ENCODE measurements at regions not wholly inside any gene's neighbourhood (a gene's known extent, or its start where the extent isn't known, plus 50 kb on each side); places are given as distances from the start of the nearest gene placed in this dataset.
"Not testable (repeated sequence)": the region's sequence is repeated elsewhere in the genome, so short reads cannot be mapped to it uniquely, and the experiment has no call there.

DNA sequence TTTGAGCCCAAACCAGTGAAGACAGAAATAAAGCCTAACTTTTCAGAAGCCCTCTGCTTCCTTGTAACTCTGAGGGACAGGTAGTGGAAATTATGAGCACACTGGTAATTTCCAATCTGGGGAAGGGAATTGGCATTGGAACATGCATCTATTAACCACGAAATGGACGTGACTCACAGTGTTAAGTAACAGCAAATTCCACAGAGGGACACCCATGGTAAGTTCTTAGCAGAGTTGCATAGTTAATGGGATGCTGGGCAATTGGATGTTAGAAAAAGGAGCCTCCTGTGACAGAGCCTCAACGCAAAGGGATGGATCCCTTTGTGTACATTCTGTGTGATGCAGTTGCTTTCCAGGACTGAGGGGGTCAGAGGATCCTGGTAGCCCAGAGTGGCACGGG is 168.6 kb downstream of the SEMA6D start:
- DNase-seq (ENCODE audit: low read depth in 2 of 2), result no peak

GRCh38 chr15:47887241-47887800 is 170.0 kb downstream of the SEMA6D start:
- DNase-seq (ENCODE audit: low read depth in 2 of 2), result no peak

GRCh38 chr15:47888385-47889100 is 171.2 kb downstream of the SEMA6D start:
- no peak for DNase-seq (ENCODE audit: low read depth in 2 of 2)

- no peak for DNase-seq (ENCODE audit: low read depth in 2 of 2)
These were observed 173.3 kb downstream of the SEMA6D start for GRCh38 chr15:47890397-47891150.

- DNase-seq (ENCODE audit: low read depth in 2 of 2), result no peak
These were observed 180.2 kb downstream of the SEMA6D start for GRCh38 chr15:47897525-47897924.

DNA sequence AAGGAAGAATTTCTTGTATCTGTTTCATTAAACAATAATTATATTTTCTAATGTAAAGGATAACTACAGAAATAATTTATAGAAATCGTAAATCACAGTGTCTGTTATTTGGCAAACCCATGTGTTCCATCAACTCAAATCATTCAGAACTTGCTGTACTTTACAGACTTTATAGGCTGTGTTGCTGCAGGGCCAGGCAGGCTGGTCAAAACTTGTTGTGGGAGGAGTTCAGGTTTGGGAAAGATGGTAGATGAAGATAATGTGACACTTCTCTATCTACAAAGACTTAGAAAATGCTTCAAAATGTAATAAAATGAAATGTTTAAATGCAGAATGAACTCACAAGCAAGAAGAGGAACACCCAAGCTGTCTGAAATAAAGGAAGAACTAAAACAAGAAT is 183.4 kb downstream of the SEMA6D start:
- DNase-seq (ENCODE audit: low read depth in 2 of 2), result no peak

- no peak for DNase-seq (ENCODE audit: low read depth in 2 of 2)
These were observed 186.1 kb downstream of the SEMA6D start for GRCh38 chr15:47903368-47903767.

DNA sequence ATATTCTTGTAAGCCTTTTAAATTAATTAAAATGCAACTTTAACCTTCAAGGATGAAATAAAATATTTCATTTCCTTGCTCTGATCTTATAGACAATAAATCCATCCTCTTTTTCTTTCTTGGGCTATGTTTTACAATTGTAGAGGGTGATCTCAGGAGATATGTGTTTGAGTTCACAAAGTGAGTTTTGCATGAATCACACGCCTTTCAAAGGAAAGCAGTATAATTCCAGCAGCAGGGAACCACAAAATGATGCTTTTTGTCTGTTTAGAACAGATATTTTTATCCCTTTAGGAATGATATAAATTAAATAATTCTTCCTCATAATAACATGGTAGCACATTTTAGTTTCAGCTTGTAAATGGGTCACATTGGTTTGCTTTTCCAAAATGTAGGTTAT is 191.2 kb downstream of the SEMA6D start:
- DNase-seq (ENCODE audit: low read depth in 2 of 2), result no peak

DNA sequence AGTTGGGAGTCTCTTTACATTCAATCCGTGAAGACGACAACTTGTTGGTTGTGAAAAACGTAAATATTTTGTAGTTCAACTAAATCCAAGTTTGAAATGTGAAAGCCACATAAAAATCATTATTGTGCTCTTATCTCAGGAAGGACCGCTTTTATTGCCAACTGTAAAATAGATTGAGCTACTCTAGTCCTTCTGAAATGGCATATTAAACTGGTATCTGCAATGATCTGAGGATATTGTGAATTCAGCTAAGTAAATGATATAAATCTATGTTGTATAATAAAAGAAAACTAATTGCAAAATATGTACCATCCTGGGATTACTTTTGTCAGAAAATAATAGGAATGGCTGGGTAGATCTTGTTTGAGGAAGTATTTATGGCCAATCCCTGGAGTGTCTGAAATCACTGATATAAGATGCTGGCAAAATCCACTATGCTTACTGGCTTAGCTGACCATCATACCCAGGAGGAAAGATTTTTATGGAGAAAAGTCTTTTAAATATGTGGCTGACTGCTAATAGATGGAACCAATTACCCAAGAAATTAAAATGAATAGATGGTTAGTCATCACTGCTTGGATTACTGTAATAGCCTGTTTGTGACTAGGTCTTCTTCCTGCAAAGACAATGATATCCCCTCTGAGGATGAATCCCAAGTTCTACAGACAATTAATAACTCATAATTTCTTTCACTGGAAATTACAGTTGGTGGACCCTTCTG is 191.8 kb downstream of the SEMA6D start:
- DNase-seq (ENCODE audit: low read depth in 2 of 2), result no peak

DNA sequence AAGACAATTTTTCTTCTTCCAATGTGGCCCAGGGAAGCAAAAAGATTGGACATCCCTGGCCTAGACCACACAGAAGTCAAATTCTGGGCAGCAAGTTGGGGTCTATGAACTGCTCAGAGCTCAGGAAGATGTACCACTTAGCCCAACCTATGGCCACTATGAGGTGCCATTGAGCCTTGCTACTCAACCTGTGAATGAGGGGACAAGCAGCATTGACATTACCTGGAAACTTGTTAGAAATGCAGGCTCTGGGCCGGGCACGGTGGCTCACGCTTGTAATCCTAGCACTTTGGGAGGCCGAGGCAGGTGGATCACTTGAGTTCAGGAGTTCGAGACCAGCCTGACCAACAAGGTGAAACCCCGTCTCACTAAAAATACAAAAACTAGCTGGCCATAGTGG is 195.6 kb downstream of the SEMA6D start:
- not testable (repeated sequence) for DNase-seq (ENCODE audit: low read depth in 2 of 2)

GRCh38 chr15:47917881-47918280 is 200.6 kb downstream of the SEMA6D start:
- no peak for DNase-seq (ENCODE audit: low read depth in 2 of 2)

GRCh38 chr15:47918877-47919276 is 201.6 kb downstream of the SEMA6D start:
- DNase-seq (ENCODE audit: low read depth in 2 of 2), result no peak

GRCh38 chr15:47924381-47924780 is 196.4 kb upstream of the SLC24A5 start:
- no peak for DNase-seq (ENCODE audit: low read depth in 2 of 2)

DNA sequence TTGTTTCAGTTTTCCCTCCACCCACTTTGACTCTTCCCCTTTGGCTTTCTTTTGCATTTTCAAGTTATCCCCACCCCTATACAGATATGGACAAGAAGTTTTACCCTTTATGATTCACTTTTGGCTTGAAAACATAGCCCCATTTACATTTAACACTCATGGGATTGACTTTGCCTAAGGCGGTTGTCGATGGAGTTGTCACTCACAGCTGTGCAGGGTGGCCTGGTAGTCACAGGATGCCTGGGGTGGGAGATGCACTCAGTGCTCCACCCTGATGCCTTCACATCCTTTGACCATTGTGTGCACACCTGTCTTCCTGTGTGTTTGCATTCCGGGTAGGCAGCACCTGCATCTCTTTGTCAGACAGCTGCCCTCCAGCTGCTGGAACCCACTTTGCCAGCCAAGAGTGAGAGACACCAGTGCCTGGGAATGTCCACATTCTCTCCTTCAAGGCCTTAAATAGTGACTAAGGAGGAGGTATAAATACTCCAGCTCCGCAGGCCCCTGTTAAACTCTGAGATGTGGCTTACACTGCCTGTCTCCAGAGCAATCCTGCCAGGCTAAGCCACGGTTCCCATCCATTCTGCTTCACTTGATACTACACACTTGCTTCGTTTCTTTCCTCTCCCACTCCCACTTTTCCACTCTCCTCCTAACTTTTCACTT is 191.5 kb upstream of the SLC24A5 start:
- DNase-seq (ENCODE audit: low read depth in 2 of 2), result no peak

GRCh38 chr15:47932261-47932660 is 188.5 kb upstream of the SLC24A5 start:
- no peak for DNase-seq (ENCODE audit: low read depth in 2 of 2)

- DNase-seq (ENCODE audit: low read depth in 2 of 2), result no peak
These were observed 187.7 kb upstream of the SLC24A5 start for GRCh38 chr15:47932951-47933641.

DNA sequence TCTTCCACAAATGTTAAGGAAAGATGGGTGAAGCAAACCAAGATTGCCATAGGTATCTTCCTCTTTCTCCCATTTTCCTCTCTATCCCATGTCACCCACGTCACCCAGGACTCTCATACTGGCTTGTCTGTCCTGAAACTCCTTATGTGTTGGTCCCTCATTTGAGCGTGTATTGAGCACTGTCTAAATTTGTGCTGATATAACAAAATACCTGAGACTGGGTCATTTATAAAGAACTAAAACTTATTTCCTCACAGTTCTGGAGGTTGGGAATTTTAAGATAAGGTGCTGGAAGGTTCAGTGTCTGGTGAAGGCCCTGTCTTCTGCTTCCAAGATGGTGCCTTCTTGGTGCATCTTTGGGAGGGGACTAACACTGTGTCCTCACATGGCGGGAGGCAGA is 186.9 kb upstream of the SLC24A5 start:
- DNase-seq (ENCODE audit: low read depth in 2 of 2), result no peak

- DNase-seq (ENCODE audit: low read depth in 2 of 2), result no peak
These were observed 186.4 kb upstream of the SLC24A5 start for GRCh38 chr15:47934342-47934741.

DNA sequence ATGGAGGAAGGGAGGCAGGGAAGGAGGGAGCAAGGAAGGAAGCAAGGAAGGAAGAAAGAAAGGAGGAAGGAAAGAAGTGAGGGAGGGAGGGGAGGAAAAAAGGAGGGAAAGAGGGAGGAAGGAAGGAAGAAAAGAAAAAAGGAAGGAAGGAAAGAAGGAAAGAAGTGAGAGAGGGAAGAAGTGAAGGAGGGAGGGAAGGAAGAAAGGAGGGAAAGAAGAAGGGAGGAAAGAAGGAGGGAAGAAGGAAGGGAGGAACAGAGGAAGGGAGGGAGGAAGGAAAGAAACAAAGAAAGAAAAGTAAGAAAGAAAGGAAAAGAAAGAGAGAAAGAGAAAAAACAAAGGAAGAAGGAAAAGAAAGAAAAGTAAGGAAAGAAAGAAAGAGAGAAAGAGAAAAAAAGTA is 183.0 kb upstream of the SLC24A5 start:
- no peak for DNase-seq (ENCODE audit: low read depth in 2 of 2)

DNA sequence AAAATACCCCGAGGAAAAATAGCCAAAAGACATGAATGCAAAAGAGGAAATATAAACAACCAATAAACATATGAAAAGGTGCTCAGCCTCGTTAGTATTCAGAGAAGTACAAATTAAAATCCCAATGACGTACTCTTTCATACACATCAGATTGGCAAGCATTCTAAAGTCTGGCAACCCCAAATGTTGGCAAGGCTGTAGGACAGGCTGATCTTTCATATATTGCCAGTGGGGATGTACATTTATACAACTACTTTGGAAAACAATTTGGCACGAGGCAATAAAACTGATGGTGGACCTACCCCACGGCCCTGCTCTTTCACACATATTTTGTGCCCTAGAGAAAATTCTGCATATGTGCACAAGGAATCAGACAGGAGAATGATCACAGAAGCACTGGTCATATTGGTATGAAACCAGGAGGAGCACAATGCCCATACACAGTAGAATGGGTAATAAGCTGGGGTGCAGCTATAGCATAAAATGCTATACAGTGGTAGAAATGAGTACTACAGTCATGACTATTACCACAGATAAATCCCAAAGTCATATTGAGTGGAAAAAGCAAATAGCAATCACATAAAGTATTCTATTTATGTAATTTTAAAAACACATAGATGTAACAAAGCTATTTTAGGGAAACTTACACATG is 176.0 kb upstream of the SLC24A5 start:
- DNase-seq (ENCODE audit: low read depth in 2 of 2), result no peak

All from lung microvascular endothelial cell (primary cell).